Esophagus (tissue), 2 donors: ENCODE measurements at regions not wholly inside any gene's neighbourhood (a gene's known extent, or its start where the extent isn't known, plus 50 kb on each side); places are given as distances from the start of the nearest gene placed in this dataset.

Experiments used
- H3K27ac ChIP-seq, 2 donors: one replicate each; pipeline ENCODE4 v1.5.1; 2013; ENCODE audit warnings: low read depth in 2 of 2, mild to moderate bottlenecking in 2 of 2, inconsistent platforms in 1 of 2, low read length in 1 of 2, moderate library complexity in 1 of 2
- H3K27me3 ChIP-seq, 2 donors: one replicate each; pipeline ENCODE4 v1.6.1; 2013; ENCODE audit warnings: low read length in 2 of 2, control low read depth in 1 of 2, mild to moderate bottlenecking in 1 of 2; ENCODE audit not compliant: insufficient read depth in 2 of 2, control insufficient read depth in 1 of 2
- H3K36me3 ChIP-seq, 2 donors: one replicate each; pipeline ENCODE4 v1.6.1; 2013; ENCODE audit warnings: low read length in 1 of 2; ENCODE audit not compliant: control insufficient read depth in 2 of 2, insufficient read depth in 2 of 2
- H3K4me1 ChIP-seq, 2 donors: one replicate each; pipeline ENCODE4 v1.6.1; 2013; ENCODE audit warnings: low read length in 1 of 2; ENCODE audit not compliant: control insufficient read depth in 2 of 2, insufficient read depth in 2 of 2
- H3K4me3 ChIP-seq, 2 donors: one replicate each; pipeline ENCODE4 v1.5.1; 2013; ENCODE audit warnings: low read length in 2 of 2, mild to moderate bottlenecking in 2 of 2, low read depth in 1 of 2, moderate library complexity in 1 of 2
- H3K9me3 ChIP-seq, 2 donors: one replicate each; pipeline ENCODE4 v1.6.1; 2013; ENCODE audit warnings: mild to moderate bottlenecking in 2 of 2, low read depth in 1 of 2, low read length in 1 of 2, moderate library complexity in 1 of 2; ENCODE audit not compliant: control insufficient read depth in 2 of 2, insufficient read depth in 1 of 2
- WGBS, 2 donors: extraction: QIAGEN DNeasy Blood & Tissue Kit; methylation state at CpG; one replicate each; pipeline ENCODE4 v1.1.7; 2013; 5-methylcytosine and 5-hydroxymethylcytosine counted together
- donor health status: healthy with polysubstance abuse.
- donor health status: Bipolar disorder and iron deficiency.

DNA sequence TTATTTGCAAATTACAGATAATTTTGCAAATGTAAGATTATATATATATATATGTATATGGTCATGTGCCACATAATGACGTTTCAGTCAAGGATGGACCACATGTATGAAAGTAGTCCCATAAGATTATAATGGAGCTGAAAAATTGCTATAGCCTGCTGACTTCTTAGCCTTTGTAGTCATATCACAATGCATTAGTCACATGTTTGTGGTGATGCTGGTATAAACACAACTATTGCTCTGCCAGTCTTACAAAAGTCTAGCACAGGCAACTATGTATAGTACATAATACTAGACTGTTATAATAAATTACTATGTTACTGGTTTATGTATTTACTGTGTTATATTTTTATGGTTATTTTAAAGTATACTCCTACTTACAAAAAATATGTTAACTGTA is 444.3 kb downstream of the KCNJ2 start:
- Histone ChIP-seq H3K27me3 (no peaks in the 10 kb centered on the region), H3K9me3 (no peaks in the 10 kb centered on the region), H3K36me3 (no peaks in the 10 kb centered on the region), H3K4me1 (no peaks in the 10 kb centered on the region), H3K27ac (no peak overlapping the region), H3K4me3 (no peak overlapping the region)
- 63 to 66% methylated on average over 1 of the region's 1 CpG for WGBS, 2 donors

DNA sequence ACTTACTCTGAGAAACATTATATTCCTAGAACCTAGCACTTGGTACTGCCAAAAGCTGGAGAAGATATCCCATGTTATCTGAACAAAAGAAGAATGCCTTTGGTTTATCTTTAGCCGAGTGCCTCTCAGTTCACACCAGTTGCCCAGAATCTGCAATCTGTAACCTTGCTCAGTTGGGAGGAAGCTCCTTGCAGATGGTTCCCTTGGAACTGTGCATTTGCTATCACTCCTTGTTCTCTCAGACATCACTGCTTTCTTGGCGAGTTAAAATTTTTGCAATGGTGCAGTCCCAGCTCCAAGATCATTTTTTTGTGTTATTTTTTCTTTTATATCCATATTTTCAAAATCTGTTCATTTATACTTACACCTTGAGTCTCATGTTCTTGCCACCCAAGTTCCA is 446.5 kb downstream of the KCNJ2 start:
- WGBS, 2 donors, result 83 to 89% methylated on average over 2 of the region's 2 CpGs
- Histone ChIP-seq H3K4me1 (no peaks in the 10 kb centered on the region), H3K9me3 (no peaks in the 10 kb centered on the region), H3K36me3 (no peaks in the 10 kb centered on the region), H3K4me3 (no peak overlapping the region), H3K27ac (no peak overlapping the region), H3K27me3 (no peaks in the 10 kb centered on the region)

DNA sequence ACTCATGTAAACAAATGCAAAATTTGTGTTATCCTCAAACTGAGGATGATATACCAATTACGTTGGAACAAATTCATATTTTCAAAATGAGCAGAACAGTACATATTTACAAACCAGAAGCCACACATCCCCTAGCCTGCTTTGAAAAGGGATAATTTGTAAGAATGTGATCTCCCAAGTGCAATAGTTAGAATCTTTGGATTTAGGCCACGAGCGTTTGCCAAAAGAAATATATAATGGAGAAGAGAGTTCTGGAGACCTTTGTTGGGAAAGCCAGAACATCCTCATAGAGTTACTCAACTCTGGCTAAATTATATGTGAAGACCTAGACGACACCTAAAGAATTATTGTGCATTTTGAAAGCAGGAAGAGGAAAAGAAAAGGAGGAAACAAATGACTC is 449.3 kb downstream of the KCNJ2 start:
- H3K4me1 ChIP-seq, result no peaks in the 10 kb centered on the region
- H3K27ac ChIP-seq, result no peak overlapping the region
- 63 to 78% methylated on average over 4 of the region's 4 CpGs for WGBS, 2 donors
- no peaks in the 10 kb centered on the region for H3K9me3 ChIP-seq
- H3K36me3 ChIP-seq, result no peaks in the 10 kb centered on the region
- no peaks in the 10 kb centered on the region for H3K27me3 ChIP-seq
- H3K4me3 ChIP-seq, result no peak overlapping the region

DNA sequence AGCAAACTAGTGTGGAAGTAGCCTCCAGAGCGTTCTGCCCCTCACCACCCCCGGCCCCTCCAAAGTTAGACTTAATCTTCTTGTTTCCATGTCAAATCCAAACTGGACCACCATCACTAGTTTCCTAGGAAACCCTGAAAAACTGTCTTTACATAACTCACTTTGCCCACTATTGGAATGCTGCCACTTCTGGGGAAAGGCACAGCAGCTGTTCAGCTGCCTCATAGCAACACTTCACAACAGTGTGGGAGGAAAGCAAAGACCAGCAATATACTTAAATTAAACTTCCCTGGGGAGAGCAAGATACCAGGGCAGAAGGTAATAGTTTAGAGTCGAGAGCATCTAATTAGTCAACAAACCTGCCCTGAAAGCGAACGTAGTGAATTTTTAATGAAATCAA is 452.2 kb downstream of the KCNJ2 start:
- no peaks in the 10 kb centered on the region for H3K4me1 ChIP-seq
- no peak overlapping the region for H3K4me3 ChIP-seq
- no peaks in the 10 kb centered on the region for H3K27me3 ChIP-seq
- WGBS, 2 donors, result 67% methylated on average over 5 of the region's 5 CpGs
- no peaks in the 10 kb centered on the region for H3K9me3 ChIP-seq
- H3K27ac ChIP-seq, result no peak overlapping the region
- no peaks in the 10 kb centered on the region for H3K36me3 ChIP-seq

DNA sequence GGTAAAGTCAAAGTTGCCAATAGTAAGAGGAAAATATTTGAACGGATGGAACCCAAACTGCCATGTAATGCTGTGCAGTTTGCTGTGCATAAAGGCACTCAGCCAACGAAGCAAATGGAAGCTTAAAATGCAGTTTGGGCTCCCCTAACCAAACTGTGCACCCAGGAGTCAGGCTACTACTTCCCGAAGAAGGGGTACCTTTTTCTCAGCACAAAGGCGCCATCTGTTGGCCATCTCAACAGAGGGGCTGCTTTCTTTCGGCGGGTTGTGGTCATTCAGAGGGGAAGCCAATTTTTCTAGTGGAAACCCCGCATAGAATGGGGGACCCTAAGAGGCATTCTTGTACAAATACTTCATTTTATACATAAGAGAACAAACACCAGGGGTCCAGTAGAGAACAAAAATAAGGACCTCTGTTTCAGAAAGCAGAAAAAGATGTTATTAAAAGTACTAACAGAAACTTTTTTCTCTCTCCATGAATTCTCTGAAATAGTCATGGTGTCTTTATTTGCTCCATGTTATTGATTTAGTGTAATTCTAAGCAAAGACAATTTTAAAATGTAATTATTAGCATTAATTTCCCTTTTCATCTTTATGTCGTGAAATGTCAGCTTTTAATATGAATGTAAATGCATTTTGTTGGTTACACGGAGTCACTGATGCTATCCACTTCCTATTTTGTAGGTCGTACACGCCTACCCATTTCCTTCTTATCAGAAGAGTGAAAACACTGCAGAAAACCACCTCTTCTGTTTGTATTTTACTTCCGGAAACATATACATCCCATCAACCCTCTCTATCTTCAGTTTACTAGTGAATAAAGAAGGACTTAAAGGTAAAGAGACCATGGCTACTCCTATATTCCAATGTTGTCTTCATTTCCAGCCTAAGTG is 453.3 kb downstream of the KCNJ2 start:
- 39 to 56% methylated on average over 12 of the region's 12 CpGs for WGBS, 2 donors
- H3K4me3 ChIP-seq, result no peak overlapping the region

DNA sequence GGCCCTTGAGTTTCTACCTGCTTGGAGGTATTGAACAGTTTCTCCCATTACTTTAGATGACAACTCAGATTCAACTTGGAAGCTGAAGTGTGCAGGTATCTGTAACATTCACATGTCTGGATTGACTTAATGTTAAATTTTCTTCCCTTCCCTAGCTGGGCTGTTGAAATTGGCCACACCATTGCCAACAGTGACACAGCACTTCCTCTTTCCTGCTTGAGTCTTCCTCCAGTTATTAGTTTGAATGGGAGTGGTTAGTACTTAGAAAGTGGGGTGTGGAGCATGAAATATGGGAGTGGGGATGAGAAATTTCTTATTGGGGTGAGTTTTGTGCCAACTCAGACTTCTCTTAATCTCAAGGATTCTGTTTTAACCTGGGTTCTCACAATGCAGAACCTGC is 454.9 kb downstream of the KCNJ2 start:
- no peaks in the 10 kb centered on the region for H3K9me3 ChIP-seq
- no peak overlapping the region for H3K4me3 ChIP-seq
- H3K27ac ChIP-seq, result no peak overlapping the region
- no peaks in the 10 kb centered on the region for H3K27me3 ChIP-seq
- no peaks in the 10 kb centered on the region for H3K36me3 ChIP-seq
- H3K4me1 ChIP-seq, result no peaks in the 10 kb centered on the region

More for the DNA sequence above, 453.3 kb downstream of the KCNJ2 start:
- H3K27ac ChIP-seq, result no peak overlapping the region
- H3K36me3 ChIP-seq, result no peaks in the 10 kb centered on the region
- no peaks in the 10 kb centered on the region for H3K9me3 ChIP-seq
- no peaks in the 10 kb centered on the region for H3K4me1 ChIP-seq
- H3K27me3 ChIP-seq, result no peaks in the 10 kb centered on the region

DNA sequence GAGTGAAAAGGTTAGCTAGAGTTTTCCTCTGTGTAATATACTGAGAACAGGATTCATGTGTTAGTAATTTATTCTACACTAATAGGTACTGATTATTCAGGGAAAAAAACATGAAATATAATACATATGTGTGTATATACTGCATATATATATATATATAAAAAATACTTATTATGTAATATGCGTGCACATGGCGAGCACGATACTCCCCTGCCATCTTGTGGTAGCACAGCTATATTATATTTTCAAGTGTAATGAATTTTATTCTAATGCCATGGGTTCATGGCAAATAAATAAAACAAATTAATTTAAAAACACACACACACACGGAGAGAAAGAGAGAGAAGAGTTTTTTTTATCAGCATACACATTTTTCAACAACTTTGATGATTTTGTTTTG is 460.6 kb downstream of the KCNJ2 start:
- 29 to 36% methylated on average over 4 of the region's 4 CpGs for WGBS, 2 donors
- Histone ChIP-seq H3K4me3 (no peak overlapping the region), H3K9me3 (no peaks in the 10 kb centered on the region), H3K27me3 (no peaks in the 10 kb centered on the region), H3K27ac (no peak overlapping the region), H3K36me3 (no peaks in the 10 kb centered on the region), H3K4me1 (no peaks in the 10 kb centered on the region)

DNA sequence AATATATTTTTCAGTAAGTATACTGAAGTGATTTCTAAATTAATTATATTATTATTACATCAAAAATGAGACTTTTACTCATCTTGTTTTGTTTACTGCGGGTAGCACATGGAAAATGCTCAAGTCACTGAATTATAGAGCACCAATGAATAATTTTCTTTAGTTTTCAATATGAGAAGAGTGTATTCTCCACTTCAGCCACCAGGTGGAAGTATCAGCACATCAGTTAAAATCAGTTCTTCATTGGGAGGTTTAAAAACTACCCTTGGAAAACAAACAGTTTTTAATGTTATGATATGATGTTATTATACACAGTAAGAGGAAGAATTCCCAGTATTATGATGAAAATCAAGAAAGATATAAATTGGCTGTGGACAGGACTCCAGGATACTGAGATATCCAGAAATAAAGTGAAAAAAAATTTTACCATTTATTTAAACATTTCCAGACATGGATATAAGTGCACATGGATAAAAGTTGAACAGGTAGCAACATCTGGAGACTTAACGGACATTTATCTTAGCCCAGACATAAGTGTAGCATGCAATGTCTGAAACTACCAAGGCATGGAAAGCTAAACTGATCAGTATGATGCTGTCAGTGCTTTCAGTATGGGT is 467.3 kb downstream of the KCNJ2 start:
- 20 to 27% methylated on average over 2 of the region's 2 CpGs for WGBS, 2 donors

DNA sequence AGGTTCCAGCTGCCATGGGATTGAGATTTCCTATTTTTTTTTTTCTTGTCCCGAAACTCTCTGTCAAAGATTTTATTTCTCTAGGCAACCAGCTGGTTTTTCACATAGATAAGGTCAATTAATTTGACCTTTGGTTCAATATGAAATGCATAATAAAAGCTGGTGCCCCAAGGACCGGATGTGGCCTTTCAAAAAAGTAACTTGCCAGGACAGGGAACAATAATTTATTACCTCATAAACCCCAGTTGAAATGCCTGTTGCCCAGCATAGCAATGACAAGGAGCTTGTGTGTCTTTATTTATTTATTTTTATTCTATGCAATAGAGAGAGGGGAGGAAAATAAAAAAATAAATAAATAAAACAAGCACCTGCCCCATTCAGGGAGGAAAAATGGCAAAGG is 472.7 kb downstream of the KCNJ2 start:
- WGBS, 2 donors, result 76 to 77% methylated on average over 2 of the region's 2 CpGs
- H3K36me3 ChIP-seq, result no peaks in the 10 kb centered on the region
- H3K4me1 ChIP-seq, result no peaks in the 10 kb centered on the region
- no peak overlapping the region for H3K4me3 ChIP-seq
- no peaks in the 10 kb centered on the region for H3K27me3 ChIP-seq
- H3K27ac ChIP-seq, result no peak overlapping the region
- no peaks in the 10 kb centered on the region for H3K9me3 ChIP-seq

More for the DNA sequence above, 467.3 kb downstream of the KCNJ2 start:
- Histone ChIP-seq H3K9me3 (no peaks in the 10 kb centered on the region), H3K27me3 (no peaks in the 10 kb centered on the region), H3K4me1 (no peaks in the 10 kb centered on the region), H3K4me3 (no peak overlapping the region), H3K27ac (no peak overlapping the region), H3K36me3 (no peaks in the 10 kb centered on the region)

DNA sequence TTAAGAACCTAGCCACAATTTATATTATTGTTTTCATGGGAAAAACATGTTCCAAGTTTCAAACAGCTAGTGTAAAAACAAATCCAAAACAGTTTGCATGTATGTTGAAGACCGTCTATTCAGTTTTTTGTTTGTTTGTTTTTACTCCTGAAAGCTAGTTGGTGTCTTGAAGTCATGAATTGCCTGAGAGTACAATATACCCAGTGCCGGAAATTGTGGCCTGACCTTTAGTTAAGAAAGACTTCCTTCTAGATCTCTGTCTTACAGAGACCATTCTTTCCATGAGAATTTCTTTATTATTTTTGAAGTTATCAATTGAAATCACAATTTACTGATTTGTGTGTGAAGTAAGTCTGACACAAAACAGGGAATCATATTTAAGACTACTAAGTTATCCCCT is 474.8 kb downstream of the KCNJ2 start:
- H3K9me3 ChIP-seq, result no peaks in the 10 kb centered on the region
- 76 to 81% methylated on average over 2 of the region's 2 CpGs for WGBS, 2 donors
- no peak overlapping the region for H3K4me3 ChIP-seq
- H3K4me1 ChIP-seq, result no peaks in the 10 kb centered on the region
- H3K36me3 ChIP-seq, result no peaks in the 10 kb centered on the region
- H3K27me3 ChIP-seq, result no peaks in the 10 kb centered on the region
- no peak overlapping the region for H3K27ac ChIP-seq
